Fibroblast of lung (primary cell): ENCODE measurements at regions not wholly inside any gene's neighbourhood (a gene's known extent, or its start where the extent isn't known, plus 50 kb on each side); places are given as distances from the start of the nearest gene placed in this dataset.

ENCODE experiments used
- CTCF ChIP-seq, 2 donors: IDR thresholded peaks in 1 of 2; conservative IDR thresholded peaks in 1 of 2; 1 replicate in 1 of 2; 2 replicates in 1 of 2; pipeline ENCODE4 v1.5.1; 2011 to 2012; ENCODE audit warnings: low read length in 2 of 2, control low read depth in 1 of 2, inconsistent platforms in 1 of 2, low read depth in 1 of 2, mild to moderate bottlenecking in 1 of 2
- EZH2 ChIP-seq: IDR thresholded peaks from 2 replicates; pipeline ENCODE4 v1.5.1; 2012; ENCODE audit warnings: low read length, control low read depth, mild to moderate bottlenecking; ENCODE audit errors: missing control alignments

- TF ChIP-seq CTCF (conservative IDR thresholded peaks at IDR 0.05 in 1 of 2, IDR thresholded peaks at IDR 0.05 in 1 of 2; ENCODE audit: low read depth in 1 of 2, low read length in 2 of 2) (no peak), EZH2 (no peak)
Observed at GRCh38 chr6:132122871-132123270, 171.7 kb upstream of the CCN2 start.
